Caco-2 (cell line): ENCODE measurements at regions not wholly inside any gene's neighbourhood (a gene's known extent, or its start where the extent isn't known, plus 50 kb on each side); places are given as distances from the start of the nearest gene placed in this dataset.

Experiments used
- BruUV-seq: library from RNA; stranded (reverse); fragments of 400-500 nt; replicated peaks from 2 replicates; lab custom pipeline; 2021; lab: Mats Ljungman, UMichigan
- CTCF ChIA-PET: fragments of 300-600 bp; sonication (Branson Sonifier 250); formaldehyde crosslinking; loops from one replicate; lab custom pipeline; 2022; ENCODE audit warnings: antibody characterized with exemption; lab: Charles Lee
- POLR2A ChIA-PET: fragments of 300-600 bp; sonication (Branson Sonifier 250); formaldehyde crosslinking; loops from one replicate; lab custom pipeline; 2022; ENCODE audit warnings: antibody characterized with exemption; lab: Charles Lee
- DNase-seq, 2 experiments: peaks; one replicate each; pipeline versions ENCODE4 v3.0.0 to v3.0.0-alpha.2; 2020 to 2022
- H3K27me3 ChIP-seq: replicated peaks from 2 replicates; pipeline ENCODE4 v1.6.0; 2011; ENCODE audit warnings: low read length; ENCODE audit not compliant: control insufficient read depth, insufficient read depth
- H3K36me3 ChIP-seq: 2 replicates; pipeline ENCODE4 v1.5.1; 2011; ENCODE audit warnings: low read length; ENCODE audit not compliant: control insufficient read depth, insufficient read depth
- H3K4me1 ChIP-seq: fragments of 250-450 bp; sonication (Bioruptor Pico); 2 replicates; pipeline ENCODE4 v1.5.1; 2020; ENCODE audit warnings: mild to moderate bottlenecking
- H3K4me3 ChIP-seq: 2 replicates; pipeline ENCODE4 v1.5.1; 2011; ENCODE audit warnings: low read depth, mild to moderate bottlenecking, control low read depth, low read length
- H3K9me3 ChIP-seq: fragments of 250-450 bp; sonication (Bioruptor Pico); 2 replicates; pipeline ENCODE4 v1.5.1; 2020; ENCODE audit warnings: mild to moderate bottlenecking, moderate library complexity
- H3K27ac Mint-ChIP-seq: one replicate; pipeline ENCODE4 v1.8.0; 2022; ENCODE audit warnings: mixed read lengths; ENCODE audit not compliant: unreplicated experiment
- H3K27me3 Mint-ChIP-seq: one replicate; pipeline ENCODE4 v1.8.0; 2022; ENCODE audit warnings: mixed read lengths; ENCODE audit not compliant: insufficient read depth, unreplicated experiment
- H3K36me3 Mint-ChIP-seq: one replicate; pipeline ENCODE4 v1.8.0; 2022; ENCODE audit warnings: mild to moderate bottlenecking, mixed read lengths; ENCODE audit not compliant: insufficient read depth, unreplicated experiment
- H3K4me1 Mint-ChIP-seq: one replicate; pipeline ENCODE4 v1.8.0; 2022; ENCODE audit warnings: low read depth, mixed read lengths; ENCODE audit not compliant: unreplicated experiment
- H3K4me3 Mint-ChIP-seq: one replicate; pipeline ENCODE4 v1.8.0; 2022; ENCODE audit warnings: mild to moderate bottlenecking, moderate library complexity, mixed read lengths; ENCODE audit not compliant: unreplicated experiment
- H3K9me3 Mint-ChIP-seq: one replicate; pipeline ENCODE4 v1.8.0; 2022; ENCODE audit warnings: mixed read lengths; ENCODE audit not compliant: unreplicated experiment
- CTCF ChIP-seq, 2 experiments: fragments of 200-600 bp in 1 of 2; IDR thresholded peaks; 1 replicate in 1 of 2; 2 replicates in 1 of 2; pipeline versions ENCODE4 v1.5.1 to v1.8.0; 2011 to 2022; ENCODE audit warnings: antibody characterized with exemption in 1 of 2, control low read depth in 1 of 2, inconsistent platforms in 1 of 2, low read depth in 1 of 2, low read length in 1 of 2, mild to moderate bottlenecking in 1 of 2, moderate library complexity in 1 of 2; ENCODE audit not compliant: insufficient read depth in 1 of 2, severe bottlenecking in 1 of 2, unreplicated experiment in 1 of 2
- intact Hi-C: fragments of 100-400 bp; cut with micrococcal nuclease; formaldehyde crosslinking; loops from one replicate; pipeline ENCODE4 v1.10.0; 2022; ENCODE audit not compliant: unreplicated experiment

DNA sequence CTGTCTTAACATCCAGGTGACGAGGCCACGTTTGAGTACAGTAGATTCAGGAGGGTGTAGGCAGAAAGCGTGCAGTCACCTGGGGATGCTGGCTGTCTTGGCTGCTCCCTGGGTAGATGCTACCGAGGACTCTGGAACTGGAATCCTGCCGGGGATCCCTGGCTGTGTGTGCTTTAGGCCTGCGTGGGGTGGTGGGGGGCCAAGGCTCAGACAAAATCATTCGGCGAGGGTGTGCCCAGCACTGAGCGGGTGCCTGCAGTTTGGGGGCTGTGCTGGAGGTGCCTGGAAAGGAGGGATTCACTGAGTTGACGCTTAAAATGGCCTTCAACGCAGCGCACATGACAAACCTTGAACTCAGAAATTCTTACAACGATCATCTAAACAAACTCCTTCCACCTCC, 93.5 kb upstream of the PODXL start:
- no peaks in the 10 kb centered on the region for H3K9me3 ChIP-seq
- intact Hi-C loops, result no loop called here
- Mint-ChIP-seq H3K36me3 (peaks cover 31% of the 10 kb centered on the region), H3K4me3 (no peak overlapping the region), H3K27ac (peak overlapping the region; percentile 85), H3K4me1 (peaks cover 24% of the 10 kb centered on the region), H3K9me3 (peaks cover 11% of the 10 kb centered on the region), H3K27me3 (no peaks in the 10 kb centered on the region)
- H3K36me3 ChIP-seq, result no peaks in the 10 kb centered on the region
- no peak overlapping the region for H3K4me3 ChIP-seq
- ChIA-PET POLR2A (interaction anchor here (0.9 to 1.9 kb wide), 7 partner anchors 12 to 64 kb away, joined by 3 to 19 read pairs (median 13); no protein-coding TSS in a partner anchor), CTCF (interaction anchor here (1.8 to 2.7 kb wide), 4 partner anchors 24 to 96 kb away, joined by 7 to 34 read pairs (median 12); no protein-coding TSS in a partner anchor)
- no TSS peak for BruUV-seq
- H3K4me1 ChIP-seq, result peaks cover 69% of the 10 kb centered on the region
- TF ChIP-seq CTCF (IDR thresholded peaks at IDR 0.05; ENCODE audit: insufficient read depth in 1 of 2, low read depth in 1 of 2, low read length in 1 of 2, severe bottlenecking in 1 of 2, unreplicated experiment in 1 of 2), result no peak
- no peak for DNase-seq
- no peaks in the 10 kb centered on the region for H3K27me3 ChIP-seq

GRCh38 chr7:131649003-131649541, 92.6 kb upstream of the PODXL start:
- ChIA-PET POLR2A (interaction anchor here (0.6 to 1.9 kb wide), 14 partner anchors 9 to 667 kb away, joined by 3 to 19 read pairs (median 4); no protein-coding TSS in a partner anchor), CTCF (interaction anchor here (0.5 to 2.7 kb wide), 13 partner anchors 8 to 737 kb away, joined by 3 to 34 read pairs (median 6); no protein-coding TSS in a partner anchor)
- Histone ChIP-seq H3K27me3 (no peaks in the 10 kb centered on the region), H3K4me3 (no peak overlapping the region), H3K4me1 (peaks cover 67% of the 10 kb centered on the region), H3K36me3 (no peaks in the 10 kb centered on the region), H3K9me3 (no peaks in the 10 kb centered on the region)
- Mint-ChIP-seq H3K36me3 (peaks cover 23% of the 10 kb centered on the region), H3K27ac (peak overlapping the region; percentile 85), H3K4me1 (peaks cover 23% of the 10 kb centered on the region), H3K9me3 (peaks cover 7% of the 10 kb centered on the region), H3K27me3 (no peaks in the 10 kb centered on the region), H3K4me3 (peak overlapping the region; percentile 43)
- BruUV-seq, result no TSS peak
- no peak for TF ChIP-seq CTCF (IDR thresholded peaks at IDR 0.05; ENCODE audit: insufficient read depth in 1 of 2, low read depth in 1 of 2, low read length in 1 of 2, severe bottlenecking in 1 of 2, unreplicated experiment in 1 of 2)
- intact Hi-C loops, result no loop called here
- peak; percentile 70 to 72 for DNase-seq

GRCh38 chr7:131648491-131648890, 92.1 kb upstream of the PODXL start:
- H3K4me3 Mint-ChIP-seq, result peak overlapping the region; percentile 43
- peaks cover 17% of the 10 kb centered on the region for H3K36me3 Mint-ChIP-seq
- no peaks in the 10 kb centered on the region for H3K27me3 Mint-ChIP-seq
- H3K27ac Mint-ChIP-seq, result peak overlapping the region; percentile 85
- H3K4me1 Mint-ChIP-seq, result peaks cover 18% of the 10 kb centered on the region
- no peak overlapping the region for H3K4me3 ChIP-seq
- BruUV-seq, result no TSS peak
- H3K9me3 Mint-ChIP-seq, result peaks cover under 1% of the 10 kb centered on the region
- TF ChIP-seq CTCF (IDR thresholded peaks at IDR 0.05; ENCODE audit: insufficient read depth in 1 of 2, low read depth in 1 of 2, low read length in 1 of 2, severe bottlenecking in 1 of 2, unreplicated experiment in 1 of 2), result no peak
- H3K36me3 ChIP-seq, result no peaks in the 10 kb centered on the region
- H3K4me1 ChIP-seq, result peaks cover 65% of the 10 kb centered on the region
- ChIA-PET CTCF (interaction anchor here (0.6 to 2.7 kb wide), 11 partner anchors 10 to 737 kb away, joined by 3 to 34 read pairs (median 7); no protein-coding TSS in a partner anchor), POLR2A (interaction anchor here (0.6 to 1.9 kb wide), 13 partner anchors 9 to 667 kb away, joined by 3 to 19 read pairs (median 5); no protein-coding TSS in a partner anchor)
- H3K27me3 ChIP-seq, result no peaks in the 10 kb centered on the region
- DNase-seq, result peak; percentile 92 to 94
- intact Hi-C loops, result loop anchor here (1.0 kb wide), 5 partner anchors 9 to 62 kb away; no protein-coding TSS in a partner anchor
- H3K9me3 ChIP-seq, result no peaks in the 10 kb centered on the region
